Non-pigmented ciliary epithelial cell (primary cell): ENCODE measurements at regions not wholly inside any gene's neighbourhood (a gene's known extent, or its start where the extent isn't known, plus 50 kb on each side); places are given as distances from the start of the nearest gene placed in this dataset.

Source experiments
- DNase-seq: peaks from one replicate; pipeline ENCODE4 v3.0.0-alpha.2; 2010; ENCODE audit warnings: low read depth

DNA sequence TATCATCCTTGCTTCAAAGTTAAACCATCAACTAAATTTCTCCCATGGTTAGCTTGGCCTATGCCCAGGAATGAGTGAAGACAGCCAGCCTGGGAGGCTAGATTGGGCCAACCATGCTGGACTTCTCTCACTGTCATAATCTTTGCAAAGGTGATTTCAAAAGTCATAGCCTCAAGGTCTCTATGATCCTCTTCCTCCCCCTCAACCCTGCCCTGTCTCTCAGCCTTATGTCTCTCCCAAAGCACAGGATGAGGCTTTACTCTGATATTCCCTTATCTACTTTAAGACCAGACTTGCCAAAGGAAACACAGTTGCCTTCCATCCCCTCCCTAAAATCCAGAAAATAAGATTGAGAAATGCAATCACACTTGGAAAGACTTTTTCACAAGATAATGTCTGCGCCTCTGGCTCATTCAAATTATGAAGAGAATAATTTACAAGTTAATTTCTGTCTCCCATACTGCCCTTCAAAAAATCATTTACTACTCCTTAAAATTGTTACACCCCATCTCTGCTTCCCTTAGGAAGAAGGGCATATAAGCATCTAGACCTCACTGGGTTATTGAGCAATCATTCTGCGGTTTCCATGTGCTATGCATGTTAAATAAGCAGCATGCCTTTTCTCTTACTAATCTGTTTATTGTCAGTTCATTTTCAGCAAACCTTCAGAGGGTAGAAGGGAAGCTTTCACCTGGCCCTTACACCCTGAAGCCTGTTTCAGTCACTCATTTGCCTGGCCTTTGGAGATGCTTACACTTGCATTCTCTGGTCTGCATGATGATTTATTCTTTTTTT lies 113.8 kb upstream of the ANKRD55 start:
- peak; percentile 92 for DNase-seq

DNA sequence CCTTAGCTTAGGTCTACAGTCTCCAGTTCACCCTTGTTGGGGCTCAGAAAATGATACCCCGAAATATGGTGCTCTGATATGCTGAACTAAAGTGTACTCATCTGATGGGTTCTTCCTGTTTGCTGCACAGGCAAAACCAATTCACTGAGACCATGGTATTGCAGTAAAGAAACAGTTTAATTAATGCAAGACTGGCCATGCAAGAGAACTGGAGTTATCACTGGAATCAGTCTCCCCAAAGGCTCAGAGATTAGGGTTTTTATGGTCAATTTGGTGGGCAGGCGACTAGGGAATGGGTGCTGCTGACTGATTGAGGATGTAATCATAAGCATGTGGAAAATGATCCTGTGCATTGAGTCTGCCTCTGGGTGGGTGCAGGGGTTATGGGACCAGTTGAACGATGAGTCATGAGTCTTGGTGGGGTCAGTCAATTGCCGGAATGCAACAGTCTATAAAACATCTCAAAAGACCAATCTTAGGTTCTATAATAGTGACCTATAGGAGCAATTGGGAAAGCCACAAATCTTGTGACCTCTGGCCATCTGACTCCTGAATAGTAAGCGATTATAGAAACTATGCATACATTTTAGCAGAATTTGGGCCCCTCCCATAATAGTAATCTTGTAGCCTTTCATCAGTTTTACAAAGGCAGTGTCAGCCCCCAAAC lies 113.0 kb upstream of the ANKRD55 start:
- DNase-seq: no peak

DNA sequence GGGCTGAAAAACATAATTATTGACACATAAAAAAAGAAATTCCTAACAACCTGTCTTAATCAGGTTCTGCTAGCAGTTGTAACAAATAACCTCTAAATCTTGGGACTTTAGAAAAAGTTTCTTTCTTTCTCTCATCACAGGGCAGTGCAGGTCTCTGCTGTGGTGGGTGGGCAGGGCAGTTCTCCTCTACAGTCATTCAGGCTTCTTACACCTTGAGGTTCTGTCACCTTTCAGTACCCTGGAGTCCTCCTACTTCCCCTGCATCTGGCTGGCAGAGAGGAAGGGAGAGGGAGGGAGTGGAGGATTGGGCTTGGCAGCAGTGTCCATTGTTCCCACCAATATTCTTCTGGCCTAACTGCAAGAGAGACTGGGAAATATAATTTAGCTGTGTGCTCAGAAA lies 112.2 kb upstream of the ANKRD55 start:
- no peak for DNase-seq

DNA sequence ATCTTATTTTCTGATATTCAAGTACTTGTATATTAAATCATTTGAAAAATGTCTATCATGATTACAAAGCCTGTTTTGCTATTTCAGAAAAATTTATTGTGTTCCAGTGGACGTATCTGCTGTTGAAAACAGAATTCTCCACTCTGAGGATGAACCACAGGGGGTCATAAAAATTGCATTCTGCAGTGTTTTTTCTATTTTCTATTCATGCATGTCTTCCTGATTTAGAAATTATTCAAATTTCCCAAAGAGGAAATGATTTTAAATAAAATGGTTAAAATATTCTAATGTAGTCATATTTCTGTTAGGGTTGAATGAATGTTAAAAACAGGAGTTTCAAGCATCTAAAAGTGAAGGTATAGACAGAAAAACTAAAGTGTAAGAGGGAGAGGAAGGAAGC lies 111.5 kb upstream of the ANKRD55 start:
- DNase-seq: no peak

DNA sequence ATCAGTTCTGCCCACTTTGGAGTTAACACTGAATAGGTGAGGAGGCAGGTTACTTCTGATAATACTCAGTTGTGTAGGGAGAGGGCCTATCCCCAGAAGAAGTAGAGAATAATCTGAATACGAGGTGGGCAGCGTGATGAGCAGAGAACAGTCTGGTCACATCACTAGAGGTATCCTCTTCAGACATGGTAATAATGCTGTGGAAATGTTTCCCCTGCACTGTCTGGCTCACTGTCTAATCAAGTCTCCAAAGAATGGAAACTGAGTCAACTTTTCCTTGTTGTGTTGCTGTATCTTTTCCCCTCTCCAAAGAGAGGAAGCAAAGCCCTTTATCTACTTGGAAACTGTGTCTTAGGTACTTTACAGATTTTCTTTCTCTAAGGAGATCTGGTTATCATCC lies 110.9 kb upstream of the ANKRD55 start:
- no peak for DNase-seq

DNA sequence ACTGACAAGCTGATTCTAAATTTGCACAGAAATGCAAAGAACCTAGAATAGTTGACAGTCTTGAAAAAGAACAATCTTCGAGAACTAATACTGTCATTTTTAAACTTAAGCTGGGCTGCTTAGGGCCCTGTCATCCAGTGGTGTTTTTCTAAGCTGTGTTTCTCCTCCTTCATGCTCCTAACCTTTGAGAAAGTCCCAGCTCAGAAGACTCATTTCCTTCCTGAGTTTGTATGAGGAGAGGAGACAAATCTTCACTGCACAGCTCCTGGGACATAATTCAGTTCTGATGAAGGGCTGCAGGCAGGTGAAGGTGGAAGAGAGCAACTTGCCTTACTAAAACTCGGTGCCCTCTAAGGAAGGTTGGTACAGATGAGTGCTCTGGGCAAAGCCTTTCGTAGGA lies 109.5 kb upstream of the ANKRD55 start:
- no peak for DNase-seq

DNA sequence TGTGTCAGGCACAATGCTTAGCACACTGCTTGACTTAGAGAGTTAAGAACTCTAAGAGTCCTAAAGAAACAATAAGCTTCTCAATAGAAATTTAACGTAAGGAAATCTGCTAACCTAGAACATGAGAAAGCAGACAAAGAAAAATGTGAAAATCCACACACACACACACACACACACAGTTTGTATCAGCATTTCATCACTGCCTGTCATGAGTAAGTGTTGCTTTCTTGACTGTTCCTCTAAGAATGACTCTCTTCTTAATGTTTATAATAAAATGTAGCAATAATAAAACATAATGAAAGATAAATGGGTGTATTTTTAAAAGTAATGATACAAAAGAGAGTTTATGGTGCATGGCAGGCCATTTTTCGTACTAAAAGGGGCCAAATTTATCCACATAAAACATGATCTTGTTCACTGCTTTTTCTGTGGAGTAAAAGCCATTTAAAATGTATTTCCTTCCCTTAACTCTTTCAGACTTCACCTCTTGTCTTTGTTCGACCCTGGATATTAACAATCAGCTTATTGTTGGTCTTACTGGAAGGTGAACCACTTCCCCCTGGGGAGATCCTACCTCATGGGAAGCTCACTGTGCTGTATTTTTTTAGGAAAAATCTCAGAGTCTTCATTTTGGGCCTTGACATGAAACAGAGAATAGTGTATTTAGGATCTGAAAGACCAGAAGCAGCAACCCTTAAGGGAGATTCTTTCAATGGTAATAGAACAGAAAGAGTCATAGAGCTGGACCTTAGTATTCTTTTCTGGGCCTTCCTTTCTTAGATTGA lies 107.3 kb upstream of the ANKRD55 start:
- no peak for DNase-seq

DNA sequence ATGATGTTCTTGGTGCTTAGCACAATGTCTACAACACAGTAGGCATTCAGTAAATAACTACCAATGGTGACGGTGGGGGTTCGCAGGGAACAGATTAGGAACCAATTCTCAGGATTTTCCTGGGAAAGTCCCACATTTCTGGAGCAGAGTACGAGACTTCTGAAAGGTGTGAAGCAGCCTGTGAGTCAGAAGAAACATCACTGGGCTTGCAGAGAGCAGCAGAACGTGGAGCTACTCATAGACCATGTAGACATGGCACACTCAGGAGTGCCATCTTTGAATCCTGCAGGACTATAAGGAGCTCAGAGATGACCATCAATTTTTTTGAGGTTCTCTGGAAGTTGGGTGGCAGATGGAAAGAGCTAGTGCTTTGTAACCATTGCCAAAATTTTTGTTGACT lies 106.6 kb upstream of the ANKRD55 start:
- no peak for DNase-seq

DNA sequence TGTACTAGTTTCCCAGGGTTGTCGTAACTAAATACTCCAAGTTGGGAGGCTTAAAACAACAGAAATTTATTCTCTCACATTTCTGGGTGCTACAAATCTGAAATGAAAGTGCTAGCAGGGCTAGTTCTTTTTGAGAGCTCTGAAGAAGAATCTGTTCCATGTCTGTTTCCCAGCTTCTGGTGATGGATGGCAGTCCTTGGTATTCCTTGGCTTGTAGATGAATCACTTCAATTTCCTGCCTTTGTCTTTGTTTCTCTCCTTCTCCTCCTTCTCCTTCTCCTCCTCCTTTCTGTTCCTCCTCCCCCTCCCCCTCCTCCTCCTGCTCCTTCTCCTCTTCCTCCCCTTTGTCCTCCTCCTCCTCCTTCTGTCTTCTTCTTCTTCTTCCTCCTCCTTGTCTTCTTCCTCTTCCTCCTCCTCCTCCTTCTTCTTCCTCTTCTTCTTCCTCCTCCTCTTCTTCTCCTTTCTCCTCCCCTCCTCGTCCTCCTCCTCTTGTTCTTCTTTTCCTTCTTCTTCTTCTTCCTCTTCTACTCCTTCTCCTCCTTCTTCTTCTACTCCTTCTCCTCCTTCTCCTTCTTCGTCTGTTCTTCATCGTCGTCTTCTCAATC lies 104.7 kb upstream of the ANKRD55 start:
- no peak for DNase-seq

DNA sequence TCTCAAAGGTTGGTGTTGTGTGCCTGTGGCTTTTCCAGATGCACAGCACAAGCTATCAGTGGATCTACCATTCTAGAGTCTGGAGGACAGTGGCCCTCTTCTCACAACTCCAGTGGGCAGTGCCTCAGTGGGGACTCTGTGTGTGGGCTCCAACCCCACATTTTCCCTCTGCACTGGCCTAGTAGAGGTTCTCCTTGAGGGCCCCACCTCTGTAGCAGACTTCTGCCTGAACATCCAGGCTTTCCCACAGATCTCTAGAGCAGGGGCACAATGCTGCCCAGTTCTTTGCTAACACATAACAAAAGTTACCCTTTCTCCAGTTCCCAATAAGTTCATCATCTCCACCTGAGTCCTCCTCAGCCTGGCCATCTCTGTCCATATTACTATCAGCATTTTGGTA lies 102.1 kb upstream of the ANKRD55 start:
- no peak for DNase-seq

DNA sequence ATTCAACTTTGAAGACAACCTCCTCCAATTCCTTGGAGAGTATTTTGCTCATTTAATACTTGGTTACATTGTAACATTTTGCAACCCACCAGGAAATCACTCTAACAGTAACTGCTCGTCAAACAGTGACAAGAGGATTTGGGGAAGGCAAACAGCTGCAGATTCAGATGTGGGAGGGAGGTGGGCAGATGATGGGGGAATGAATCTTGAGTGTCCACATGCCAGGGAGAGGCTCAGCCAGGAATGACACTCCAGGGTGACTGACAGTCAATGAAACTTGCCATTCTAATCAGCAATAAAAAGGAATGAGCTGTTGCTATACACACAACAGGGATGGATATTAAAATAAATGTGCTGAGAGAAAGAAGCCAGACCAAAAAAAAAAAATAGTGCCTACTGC lies 97.7 kb upstream of the ANKRD55 start:
- no peak for DNase-seq

DNA sequence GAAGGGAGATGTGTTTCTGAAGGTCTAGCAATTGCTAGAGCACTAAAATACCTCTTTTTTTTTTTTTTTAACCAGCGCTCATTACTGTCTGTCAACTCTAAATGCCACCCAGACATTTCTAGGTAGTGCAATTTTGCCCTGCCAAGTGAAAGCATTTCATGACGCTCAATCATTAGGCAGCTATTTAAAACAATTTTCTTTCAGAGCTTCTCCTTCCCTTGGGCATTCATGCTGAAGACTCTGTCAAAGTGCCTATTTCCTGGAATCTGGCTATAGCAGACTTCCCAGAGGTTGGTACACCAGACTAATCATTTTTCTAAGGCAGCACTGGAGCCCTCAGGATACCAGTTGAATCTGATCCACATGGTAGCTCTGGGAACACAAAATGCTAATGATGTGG lies 97.0 kb upstream of the ANKRD55 start:
- no peak for DNase-seq

DNA sequence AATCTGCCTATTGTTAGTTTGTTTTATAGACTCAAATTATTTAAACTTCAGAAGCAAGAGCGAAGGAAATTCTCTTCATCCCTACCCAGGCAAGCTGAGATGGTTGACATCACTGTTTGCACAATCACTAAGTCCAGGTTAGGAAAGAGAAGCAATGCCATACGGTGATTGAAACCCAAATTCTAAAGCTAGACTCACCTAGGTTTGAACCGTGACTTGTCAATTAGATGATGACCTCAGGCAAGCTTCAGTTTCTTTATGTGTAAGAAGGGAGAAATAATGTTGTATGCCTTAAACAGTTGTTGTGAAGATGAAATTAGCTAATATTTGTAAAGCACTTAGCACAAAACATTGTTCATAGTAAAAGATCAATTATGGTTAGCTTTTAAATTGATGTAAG lies 96.5 kb upstream of the ANKRD55 start:
- no peak for DNase-seq

DNA sequence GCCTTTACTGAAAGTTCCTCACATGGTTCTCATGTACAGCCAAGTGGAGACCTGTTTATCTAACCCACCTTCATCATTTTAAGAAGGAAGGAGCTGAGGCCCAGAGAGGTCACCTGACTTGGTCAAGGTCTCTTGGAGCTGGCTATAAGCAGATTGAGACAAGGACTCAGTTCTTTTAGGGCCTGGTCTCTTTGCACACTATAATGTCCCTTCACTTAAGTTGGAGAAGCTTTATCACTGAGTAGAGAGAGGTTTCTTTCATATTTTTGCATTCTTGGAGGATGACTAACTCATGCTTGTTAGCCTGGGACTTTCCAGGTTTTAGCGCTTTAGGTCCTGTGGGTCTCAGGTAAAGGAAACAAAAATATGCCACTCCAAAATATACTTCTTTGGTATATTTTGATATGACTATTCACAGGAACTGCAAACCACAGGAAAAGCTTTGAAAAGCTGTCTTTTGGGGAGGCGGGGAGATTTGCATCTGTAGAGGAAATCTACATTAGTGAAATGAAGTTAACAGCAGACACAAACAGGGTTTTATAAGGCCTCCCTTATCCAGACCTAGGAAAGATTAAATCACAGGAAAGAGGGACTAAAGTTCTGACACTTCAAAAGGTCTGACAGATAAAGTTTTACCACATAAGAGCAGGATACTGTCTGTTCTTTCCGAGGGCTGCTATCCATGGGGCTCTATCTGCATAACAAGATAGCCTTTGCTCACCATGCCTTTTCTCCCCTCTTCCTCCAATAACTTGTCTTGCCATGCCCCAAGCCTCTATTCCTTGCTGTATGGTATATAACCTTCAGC lies 95.8 kb upstream of the ANKRD55 start:
- DNase-seq: no peak

DNA sequence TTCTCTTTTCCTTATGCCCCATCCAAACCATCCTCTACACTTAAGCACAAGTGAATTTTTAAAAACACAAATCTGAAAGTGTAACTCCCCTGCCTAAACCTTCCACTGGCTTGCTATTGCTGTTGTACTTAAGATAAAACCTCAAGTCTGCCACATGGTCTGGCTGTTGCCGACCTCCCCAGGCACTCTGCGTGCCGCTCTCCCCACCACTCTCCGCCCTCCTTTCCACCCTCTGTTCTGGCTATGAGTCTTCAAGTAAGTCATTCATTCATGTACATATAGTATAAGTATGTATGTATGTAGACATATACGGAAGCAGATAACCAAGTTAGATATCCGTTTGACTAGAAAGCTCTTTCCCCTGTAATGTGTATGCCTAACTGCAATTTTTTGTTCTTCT lies 94.7 kb upstream of the ANKRD55 start:
- DNase-seq: no peak

DNA sequence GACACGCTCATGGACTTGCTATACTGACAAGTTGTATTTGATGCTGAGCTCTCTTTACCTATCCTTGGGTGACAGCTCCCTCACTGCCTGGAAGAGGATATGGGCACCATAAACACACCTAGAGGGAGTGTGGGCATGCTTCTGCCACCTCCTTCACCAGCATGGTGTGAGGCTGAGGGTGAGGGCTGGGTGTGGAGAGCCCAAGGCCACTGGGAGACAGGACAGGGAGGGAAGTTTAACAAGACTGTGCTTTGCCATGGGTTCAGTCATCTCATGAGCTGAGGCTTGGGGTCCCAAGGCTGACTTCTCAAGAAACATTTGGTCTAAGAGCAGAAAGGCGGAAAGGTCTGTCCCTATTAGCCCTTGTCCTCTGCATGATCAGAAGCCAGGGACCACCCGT lies 93.6 kb upstream of the ANKRD55 start:
- no peak for DNase-seq

DNA sequence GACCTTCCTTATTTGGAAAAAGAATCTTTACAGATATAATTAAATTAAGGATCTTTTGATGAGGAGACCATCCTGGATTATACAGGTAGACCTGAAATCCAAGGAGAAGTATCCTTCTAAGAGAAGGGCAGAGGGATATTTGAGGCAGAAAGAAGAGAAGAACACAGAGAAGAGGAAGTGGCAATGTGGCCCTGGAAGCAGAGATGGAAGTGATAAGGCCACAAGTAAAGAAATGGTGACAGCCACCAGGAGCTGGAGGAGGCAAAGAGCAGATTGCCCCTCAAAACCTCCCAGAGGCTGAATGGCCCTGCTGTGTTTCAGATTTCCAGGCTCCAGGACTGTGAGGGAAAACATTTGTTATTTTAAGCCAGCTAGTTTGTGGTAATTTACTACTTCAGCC lies 93.0 kb upstream of the ANKRD55 start:
- DNase-seq: no peak

DNA sequence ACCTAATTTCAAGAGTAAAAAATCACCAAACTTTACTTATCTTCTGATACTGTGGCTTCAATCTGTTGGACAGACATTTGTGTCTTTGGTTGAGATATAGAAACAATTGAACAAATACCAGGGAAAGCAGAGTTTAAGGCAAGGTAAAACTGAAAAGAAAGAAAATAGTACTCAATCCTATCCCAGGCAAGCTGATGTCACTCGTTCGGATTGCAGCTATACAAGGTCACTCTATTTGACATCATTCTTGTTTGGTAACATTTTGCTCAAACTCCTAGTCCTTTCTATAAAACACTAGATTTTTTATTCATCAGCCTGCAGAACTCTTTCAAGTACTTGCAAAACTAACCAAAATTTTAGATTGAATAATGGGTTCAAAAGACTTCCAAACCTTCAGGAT lies 91.9 kb upstream of the ANKRD55 start:
- DNase-seq: no peak

DNA sequence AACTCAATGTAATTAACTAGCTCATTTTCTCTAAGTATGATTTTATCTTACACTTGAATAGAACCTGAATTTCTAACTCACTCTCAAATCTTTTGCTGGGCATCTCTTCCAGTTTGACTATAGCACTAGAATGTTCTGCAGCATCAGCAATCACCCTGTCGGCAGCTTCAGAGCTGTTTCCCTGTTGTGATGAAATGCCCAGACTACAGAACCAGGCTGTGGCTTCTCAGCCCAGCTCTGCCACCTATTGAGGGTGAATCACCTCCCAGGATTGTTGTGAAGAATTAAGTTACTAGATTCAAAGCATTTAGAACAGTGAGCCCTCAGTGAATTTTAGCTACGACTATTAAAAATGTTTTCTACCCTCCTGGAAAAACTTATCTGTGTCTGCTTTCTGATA lies 90.4 kb upstream of the ANKRD55 start:
- DNase-seq: peak; percentile 35

DNA sequence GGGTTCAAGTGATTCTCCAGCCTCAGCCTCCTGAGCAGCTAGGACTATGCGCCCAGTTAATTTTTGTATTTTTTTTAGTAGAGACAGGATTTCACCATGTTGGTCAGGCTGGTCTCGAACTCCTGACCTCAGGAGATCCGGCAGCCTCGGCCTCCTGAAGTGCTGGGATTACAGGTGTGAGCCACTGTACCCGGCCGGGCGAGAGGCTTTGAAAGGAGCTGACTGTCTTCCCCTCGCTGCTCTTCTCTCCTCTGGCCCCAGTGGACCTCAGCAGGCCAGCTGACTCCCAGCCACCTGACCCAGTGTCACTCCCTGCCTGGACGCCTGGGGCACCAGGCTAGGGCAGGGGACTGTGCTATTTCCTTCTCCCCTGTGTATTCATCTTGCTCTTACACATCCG lies 89.5 kb upstream of the ANKRD55 start:
- no peak for DNase-seq

DNA sequence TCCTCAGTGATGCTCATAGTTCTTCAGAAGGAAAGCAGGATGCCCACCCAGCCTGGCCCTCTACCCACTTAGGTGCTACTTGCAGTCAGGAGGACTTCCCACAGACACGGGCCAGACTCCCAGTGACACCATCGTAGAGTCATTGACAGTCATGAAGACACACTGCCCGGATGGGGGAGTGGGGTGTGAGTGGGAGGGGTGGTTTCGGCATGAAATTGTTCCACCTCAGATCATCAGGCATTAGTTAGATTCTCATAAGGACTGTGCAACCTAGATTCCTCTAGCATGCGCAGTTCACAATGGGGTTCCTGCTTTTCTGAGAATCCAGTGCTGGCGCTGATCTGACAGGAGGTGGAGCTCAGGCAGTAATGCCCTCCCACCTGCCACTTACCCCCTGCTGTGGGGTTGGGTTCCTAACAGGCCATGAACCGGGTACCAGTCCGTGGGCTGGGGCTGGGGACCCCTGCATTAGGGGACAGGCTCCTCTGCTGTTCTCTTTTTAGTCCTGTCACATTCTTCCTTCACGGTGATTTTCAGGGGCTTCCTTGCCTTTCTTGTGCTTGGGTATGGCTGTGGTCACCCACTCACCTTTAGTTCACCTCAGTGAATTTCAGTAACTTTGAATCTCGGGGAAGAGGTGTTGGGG lies 88.2 kb upstream of the ANKRD55 start:
- DNase-seq: no peak
